CD14-positive monocyte (primary cell): ENCODE measurements at regions not wholly inside any gene's neighbourhood (a gene's known extent, or its start where the extent isn't known, plus 50 kb on each side); places are given as distances from the start of the nearest gene placed in this dataset.
"Not testable (repeated sequence)": the region's sequence is repeated elsewhere in the genome, so short reads cannot be mapped to it uniquely, and the experiment has no call there.

Experiments
- DNase-seq, 3 donors: peaks; one replicate each; pipeline ENCODE4 v3.0.0-alpha.2; 2011 to 2022
- H2AFZ ChIP-seq: 2 replicates; pipeline ENCODE4 v1.6.0; 2012; ENCODE audit warnings: mild to moderate bottlenecking, low read depth, low read length, inconsistent platforms; ENCODE audit not compliant: insufficient read depth, poor library complexity, severe bottlenecking
- H3K27ac ChIP-seq, 2 donors: 1 replicate in 1 of 2; 2 replicates in 1 of 2; pipeline ENCODE4 v1.5.1; 2012 to 2013; ENCODE audit warnings: low read length in 2 of 2, control low read depth in 1 of 2, inconsistent platforms in 1 of 2, low read depth in 1 of 2, mild to moderate bottlenecking in 1 of 2
- H3K27me3 ChIP-seq, 2 donors: one replicate each; pipeline versions ENCODE4 v1.6.0 to v1.6.1; 2011 to 2013; ENCODE audit warnings: low read length in 2 of 2; ENCODE audit not compliant: control insufficient read depth in 2 of 2, insufficient read depth in 2 of 2
- H3K36me3 ChIP-seq, 2 donors: replicated peaks in 1 of 2; 1 replicate in 1 of 2; 2 replicates in 1 of 2; pipeline versions ENCODE4 v1.5.1 to v1.6.1; 2012 to 2013; ENCODE audit warnings: low read length in 2 of 2, control low read depth in 1 of 2, inconsistent platforms in 1 of 2, mild to moderate bottlenecking in 1 of 2; ENCODE audit not compliant: insufficient read depth in 2 of 2, control insufficient read depth in 1 of 2
- H3K4me1 ChIP-seq, 2 donors: 1 replicate in 1 of 2; 2 replicates in 1 of 2; pipeline versions ENCODE4 v1.5.1 to v1.6.1; 2012 to 2013; ENCODE audit warnings: low read length in 2 of 2, control low read depth in 1 of 2, inconsistent platforms in 1 of 2, mild to moderate bottlenecking in 1 of 2, moderate library complexity in 1 of 2; ENCODE audit not compliant: insufficient read depth in 2 of 2, control insufficient read depth in 1 of 2
- H3K4me2 ChIP-seq: replicated peaks from 2 replicates; pipeline ENCODE3; 2012; ENCODE audit warnings: low read length, moderate library complexity, mild to moderate bottlenecking; ENCODE audit not compliant: poor library complexity, severe bottlenecking; ENCODE audit errors: extremely low read depth
- H3K4me3 ChIP-seq, 3 experiments: fragments of 200-600 bp in 1 of 3; sonication (generic) in 1 of 3; replicated peaks in 1 of 3; 1 replicate in 2 of 3; 2 replicates in 1 of 3; pipeline ENCODE4 v1.5.1; 2011 to 2013; ENCODE audit warnings: low read length in 3 of 3, mild to moderate bottlenecking in 3 of 3, control low read depth in 2 of 3, low read depth in 2 of 3, inconsistent platforms in 1 of 3, moderate library complexity in 1 of 3
- H3K79me2 ChIP-seq: 2 replicates; pipeline ENCODE4 v1.6.0; 2012; ENCODE audit warnings: mild to moderate bottlenecking, control low read depth, inconsistent platforms, low read length, moderate library complexity; ENCODE audit not compliant: insufficient read depth
- H3K9ac ChIP-seq: 2 replicates; pipeline ENCODE4 v1.6.0; 2017; ENCODE audit warnings: low read length, mild to moderate bottlenecking; ENCODE audit not compliant: insufficient read depth, poor library complexity, severe bottlenecking
- H3K9me3 ChIP-seq, 2 donors: replicated peaks in 1 of 2; 1 replicate in 1 of 2; 2 replicates in 1 of 2; pipeline versions ENCODE4 v1.5.1 to v1.6.1; 2012 to 2013; ENCODE audit warnings: low read length in 2 of 2, control low read depth in 1 of 2; ENCODE audit not compliant: control insufficient read depth in 1 of 2, insufficient read depth in 1 of 2
- H4K20me1 ChIP-seq: 2 replicates; pipeline ENCODE4 v1.6.0; 2012; ENCODE audit warnings: mild to moderate bottlenecking, low read length, control low read depth, moderate library complexity; ENCODE audit not compliant: insufficient read depth
- H3K27ac Mint-ChIP-seq, 7 donors: one replicate each; pipeline ENCODE4 v1.8.0; 2020; ENCODE audit warnings: mild to moderate bottlenecking in 7 of 7, mixed read lengths in 7 of 7, moderate library complexity in 6 of 7, inconsistent platforms in 2 of 7
- H3K27me3 Mint-ChIP-seq, 3 donors: one replicate each; pipeline ENCODE4 v1.8.0; 2021 to 2022; ENCODE audit warnings: low read depth in 3 of 3, mild to moderate bottlenecking in 3 of 3, mixed read lengths in 3 of 3, moderate library complexity in 3 of 3, inconsistent platforms in 1 of 3
- H3K36me3 Mint-ChIP-seq, 2 donors: one replicate each; pipeline ENCODE4 v1.8.0; 2020; ENCODE audit warnings: mixed read lengths in 2 of 2, inconsistent platforms in 1 of 2, mild to moderate bottlenecking in 1 of 2
- H3K4me1 Mint-ChIP-seq: one replicate; pipeline ENCODE4 v1.8.0; 2020; ENCODE audit warnings: mild to moderate bottlenecking, mixed read lengths
- H3K4me3 Mint-ChIP-seq, 2 donors: one replicate each; pipeline ENCODE4 v1.8.0; 2020; ENCODE audit warnings: mild to moderate bottlenecking in 2 of 2, mixed read lengths in 2 of 2, moderate library complexity in 1 of 2
- H3K9me3 Mint-ChIP-seq, 7 donors: one replicate each; pipeline ENCODE4 v1.8.0; 2020 to 2022; ENCODE audit warnings: mixed read lengths in 7 of 7, mild to moderate bottlenecking in 6 of 7, moderate library complexity in 6 of 7, inconsistent platforms in 2 of 7
- WGBS: methylation state at CpG from one replicate; pipeline ENCODE4 v1.1.5; 2013; ENCODE audit warnings: missing lambda C conversion rate; ENCODE audit not compliant: insufficient coverage; 5-methylcytosine and 5-hydroxymethylcytosine counted together
- intact Hi-C, 2 donors: fragments of 100-400 bp; cut with micrococcal nuclease; formaldehyde crosslinking; loops; one replicate each; pipeline versions ENCODE4 v1.15.0 to v1.15.1; 2023
- TF ChIP-seq, protein P1 (sequence below): fragments of 200-600 bp; IDR thresholded peaks from one replicate; pipeline ENCODE4 v1.8.0; 2022; ENCODE audit warnings: antibody characterized with exemption, mild to moderate bottlenecking

DNA sequence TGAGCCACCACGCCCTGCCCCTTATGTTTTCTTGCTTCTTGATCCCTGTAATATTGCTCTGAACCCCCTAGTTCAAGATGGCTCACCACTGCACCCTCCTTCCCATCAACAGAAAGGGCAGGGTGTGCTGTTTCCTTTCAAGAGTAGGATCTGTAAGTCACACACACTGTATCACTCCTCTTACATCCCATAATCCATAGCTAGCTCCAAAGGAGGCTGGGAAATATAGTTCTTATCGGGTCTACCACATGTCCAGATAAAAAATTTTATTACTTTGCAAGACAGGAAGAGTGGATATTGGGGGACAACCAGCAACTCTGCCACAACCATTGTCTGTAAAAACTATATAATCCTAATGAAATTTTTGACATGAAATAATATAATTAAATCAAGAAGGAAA lies 79.6 kb downstream of the C9orf50 start:
- TF ChIP-seq, protein P1, sequence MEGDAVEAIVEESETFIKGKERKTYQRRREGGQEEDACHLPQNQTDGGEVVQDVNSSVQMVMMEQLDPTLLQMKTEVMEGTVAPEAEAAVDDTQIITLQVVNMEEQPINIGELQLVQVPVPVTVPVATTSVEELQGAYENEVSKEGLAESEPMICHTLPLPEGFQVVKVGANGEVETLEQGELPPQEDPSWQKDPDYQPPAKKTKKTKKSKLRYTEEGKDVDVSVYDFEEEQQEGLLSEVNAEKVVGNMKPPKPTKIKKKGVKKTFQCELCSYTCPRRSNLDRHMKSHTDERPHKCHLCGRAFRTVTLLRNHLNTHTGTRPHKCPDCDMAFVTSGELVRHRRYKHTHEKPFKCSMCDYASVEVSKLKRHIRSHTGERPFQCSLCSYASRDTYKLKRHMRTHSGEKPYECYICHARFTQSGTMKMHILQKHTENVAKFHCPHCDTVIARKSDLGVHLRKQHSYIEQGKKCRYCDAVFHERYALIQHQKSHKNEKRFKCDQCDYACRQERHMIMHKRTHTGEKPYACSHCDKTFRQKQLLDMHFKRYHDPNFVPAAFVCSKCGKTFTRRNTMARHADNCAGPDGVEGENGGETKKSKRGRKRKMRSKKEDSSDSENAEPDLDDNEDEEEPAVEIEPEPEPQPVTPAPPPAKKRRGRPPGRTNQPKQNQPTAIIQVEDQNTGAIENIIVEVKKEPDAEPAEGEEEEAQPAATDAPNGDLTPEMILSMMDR: no peak
- Histone ChIP-seq H3K4me2 (no peak overlapping the region), H3K4me1 (peaks cover 12 to 37% of the 10 kb centered on the region in 2 donors), H2AFZ (no peak overlapping the region), H3K4me3 (no peak overlapping the region), H3K27me3 (no peaks in the 10 kb centered on the region), H4K20me1 (no peaks in the 10 kb centered on the region), H3K9ac (no peak overlapping the region), H3K36me3 (no peaks in the 10 kb centered on the region), H3K27ac (no peak overlapping the region), H3K79me2 (no peaks in the 10 kb centered on the region), H3K9me3 (peaks cover 6 to 7% of the 10 kb centered on the region in 2 donors)
- peaks cover 0 to 2% of the 10 kb centered on the region in 2 donors for H3K36me3 Mint-ChIP-seq
- H3K27me3 Mint-ChIP-seq: peaks cover 0 to 5% (median 2%) of the 10 kb centered on the region in 3 donors
- DNase-seq: no peak
- intact Hi-C loops: no loop called here
- H3K9me3 Mint-ChIP-seq: peaks cover 2 to 15% (median 10%) of the 10 kb centered on the region in 7 donors
- H3K4me3 Mint-ChIP-seq: no peak overlapping the region
- no CpG with 5 or more reads among the region's 2 CpGs for WGBS
- H3K27ac Mint-ChIP-seq: no peak overlapping the region
- peaks cover 29% of the 10 kb centered on the region for H3K4me1 Mint-ChIP-seq

DNA sequence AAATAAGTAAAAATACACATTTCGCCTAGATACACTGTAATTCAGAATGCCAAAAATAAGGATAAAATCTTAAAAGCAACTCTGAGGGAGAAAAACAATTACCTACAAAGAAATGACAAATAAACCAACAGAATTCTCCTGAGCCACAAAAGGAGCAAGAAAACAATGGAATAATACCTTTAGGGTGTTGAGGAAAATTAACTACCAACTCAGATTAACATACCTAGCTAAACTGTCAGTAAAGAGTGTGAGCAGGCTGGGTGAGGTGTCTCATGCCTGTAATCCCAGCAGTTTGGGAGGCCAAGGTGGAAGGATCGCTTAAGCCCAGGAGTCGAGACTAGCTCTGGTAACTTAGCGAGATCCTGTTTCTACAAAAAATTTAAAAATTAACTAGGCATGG lies 81.5 kb downstream of the C9orf50 start:
- H3K9me3 Mint-ChIP-seq: peaks cover 2 to 13% (median 10%) of the 10 kb centered on the region in 7 donors

DNA sequence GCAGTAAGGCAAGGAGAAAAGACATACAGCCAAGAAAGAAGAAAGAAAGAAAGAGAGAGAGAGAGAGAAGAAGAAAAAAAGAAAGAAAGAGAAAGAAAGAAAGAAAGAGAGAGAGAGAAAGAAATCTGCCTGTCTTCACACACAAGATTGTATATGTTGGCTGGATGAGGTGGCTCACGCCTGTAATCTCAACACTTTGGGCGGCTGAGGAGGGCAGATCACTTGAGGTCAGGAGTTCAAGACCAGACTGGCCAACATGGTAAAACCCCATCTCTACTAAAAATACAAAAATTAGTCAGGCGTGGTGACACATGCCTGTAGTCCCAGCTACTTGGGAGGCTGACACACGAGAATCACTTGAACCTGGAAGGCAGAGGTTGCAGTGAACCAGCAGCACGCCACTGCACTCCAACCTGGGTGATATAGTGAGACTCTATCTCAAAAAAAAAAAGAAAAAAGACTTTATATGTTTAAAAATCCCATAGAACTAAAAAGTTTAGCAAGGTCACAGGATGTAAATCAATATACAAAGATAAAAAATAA lies 89.0 kb downstream of the C9orf50 start:
- H3K9ac ChIP-seq, H3K36me3 Mint-ChIP-seq, H3K79me2 ChIP-seq, H3K36me3 ChIP-seq, DNase-seq, H3K27ac ChIP-seq, H3K9me3 ChIP-seq, intact Hi-C loops, H3K27me3 Mint-ChIP-seq, H3K27ac Mint-ChIP-seq, H3K4me2 ChIP-seq, H3K27me3 ChIP-seq, H3K4me1 ChIP-seq, H3K9me3 Mint-ChIP-seq, H3K4me3 ChIP-seq, H3K4me3 Mint-ChIP-seq, H4K20me1 ChIP-seq, H2AFZ ChIP-seq: not testable (repeated sequence)
- WGBS: no CpG with 5 or more reads among the region's 5 CpGs
- H3K4me1 Mint-ChIP-seq: peaks cover 11% of the 10 kb centered on the region

More for the DNA sequence above, 81.5 kb downstream of the C9orf50 start:
- Mint-ChIP-seq H3K36me3 (peaks cover 0 to 2% of the 10 kb centered on the region in 2 donors), H3K4me3 (no peak overlapping the region), H3K4me1 (peaks cover 21% of the 10 kb centered on the region), H3K27me3 (peaks cover 0 to 10% (median 0%) of the 10 kb centered on the region in 3 donors), H3K27ac (no peak overlapping the region)
- intact Hi-C loops: no loop called here
- H3K27ac ChIP-seq: no peak overlapping the region
- TF ChIP-seq, protein P1: no peak
- no peak overlapping the region for H2AFZ ChIP-seq
- no peak overlapping the region for H3K4me3 ChIP-seq
- no peak overlapping the region for H3K4me2 ChIP-seq
- 100% methylated on average over 1 of the region's 4 CpGs for WGBS
- H3K9ac ChIP-seq: no peak overlapping the region
- H4K20me1 ChIP-seq: no peaks in the 10 kb centered on the region
- no peaks in the 10 kb centered on the region for H3K27me3 ChIP-seq
- no peak for DNase-seq
- no peaks in the 10 kb centered on the region for H3K36me3 ChIP-seq
- H3K9me3 ChIP-seq: peaks cover 6 to 7% of the 10 kb centered on the region in 2 donors
- H3K4me1 ChIP-seq: peaks cover 12 to 19% of the 10 kb centered on the region in 2 donors
- no peaks in the 10 kb centered on the region for H3K79me2 ChIP-seq
